HEK293 (cell line): ENCODE measurements at regions not wholly inside any gene's neighbourhood (a gene's known extent, or its start where the extent isn't known, plus 50 kb on each side); places are given as distances from the start of the nearest gene placed in this dataset.

Source experiments
- SETDB1 ChIP-seq: IDR thresholded peaks from one replicate; pipeline ENCODE4 v1.6.1; 2017; ENCODE audit warnings: mild to moderate bottlenecking, low read length, moderate library complexity, mixed read lengths; ENCODE audit not compliant: insufficient read length
- WT1 ChIP-seq: fragments of 450-650 bp; formaldehyde crosslinking; IDR thresholded peaks from 2 replicates; pipeline ENCODE4 v1.5.1; 2016; ENCODE audit warnings: missing biosample characterization, missing genetic modification characterization
- ZBTB8A ChIP-seq: fragments of 450-650 bp; formaldehyde crosslinking; IDR thresholded peaks from 2 replicates; pipeline ENCODE4 v1.5.1; 2016; ENCODE audit warnings: missing biosample characterization, missing genetic modification characterization
- ZNF146 ChIP-seq: fragments of 450-650 bp; formaldehyde crosslinking; IDR thresholded peaks from 2 replicates; pipeline ENCODE4 v1.5.1; 2016; ENCODE audit warnings: missing biosample characterization, missing genetic modification characterization
- ZNF366 ChIP-seq: fragments of 450-650 bp; formaldehyde crosslinking; conservative IDR thresholded peaks from 2 replicates; pipeline ENCODE4 v1.5.1; 2016; ENCODE audit warnings: missing biosample characterization, missing genetic modification characterization
- ZNF37A ChIP-seq: fragments of 450-650 bp; IDR thresholded peaks from 2 replicates; pipeline ENCODE4 v1.5.1; 2018; ENCODE audit warnings: missing biosample characterization, missing genetic modification characterization
- ZNF514 ChIP-seq: fragments of 450-650 bp; formaldehyde crosslinking; IDR thresholded peaks from 2 replicates; pipeline ENCODE4 v1.5.1; 2016; ENCODE audit warnings: missing biosample characterization, missing genetic modification characterization
- ZNF701 ChIP-seq: fragments of 450-650 bp; formaldehyde crosslinking; IDR thresholded peaks from 2 replicates; pipeline ENCODE4 v1.5.1; 2016; ENCODE audit warnings: missing biosample characterization, missing genetic modification characterization
- TF ChIP-seq, protein P1 (sequence below): IDR thresholded peaks from 2 replicates; pipeline ENCODE4 v1.6.1; 2011; ENCODE audit warnings: mild to moderate bottlenecking, low read depth, low read length, borderline replicate concordance
- TF ChIP-seq, protein P2 (sequence below): fragments of 450-650 bp; formaldehyde crosslinking; IDR thresholded peaks from 2 replicates; pipeline ENCODE4 v1.5.1; 2016; ENCODE audit warnings: missing biosample characterization, missing genetic modification characterization
- TF ChIP-seq, protein P3 (sequence below): fragments of 450-650 bp; formaldehyde crosslinking; IDR thresholded peaks from 2 replicates; pipeline ENCODE4 v1.5.0; 2017; ENCODE audit warnings: missing biosample characterization, missing genetic modification characterization, borderline replicate concordance

DNA sequence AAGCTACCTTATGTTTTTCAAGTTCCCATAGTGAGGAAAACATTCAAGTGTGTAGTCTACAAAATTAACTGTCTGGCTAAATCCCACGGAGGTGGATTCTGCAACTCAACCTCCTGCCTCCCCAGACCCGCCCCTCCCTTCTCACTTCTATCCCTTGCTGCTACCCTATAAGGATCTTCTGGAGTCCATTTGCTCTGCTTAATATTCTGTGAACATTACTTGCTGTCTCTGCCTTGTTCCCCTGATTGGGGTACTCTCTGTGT is 163.2 kb downstream of the KCNE4 start:
- TF ChIP-seq, protein P1, sequence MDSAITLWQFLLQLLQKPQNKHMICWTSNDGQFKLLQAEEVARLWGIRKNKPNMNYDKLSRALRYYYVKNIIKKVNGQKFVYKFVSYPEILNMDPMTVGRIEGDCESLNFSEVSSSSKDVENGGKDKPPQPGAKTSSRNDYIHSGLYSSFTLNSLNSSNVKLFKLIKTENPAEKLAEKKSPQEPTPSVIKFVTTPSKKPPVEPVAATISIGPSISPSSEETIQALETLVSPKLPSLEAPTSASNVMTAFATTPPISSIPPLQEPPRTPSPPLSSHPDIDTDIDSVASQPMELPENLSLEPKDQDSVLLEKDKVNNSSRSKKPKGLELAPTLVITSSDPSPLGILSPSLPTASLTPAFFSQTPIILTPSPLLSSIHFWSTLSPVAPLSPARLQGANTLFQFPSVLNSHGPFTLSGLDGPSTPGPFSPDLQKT: no peak
- TF ChIP-seq ZNF366 (tag by site-specific recombination) (no peak), ZNF37A (tag by site-specific recombination) (no peak), SETDB1 (no peak), ZBTB8A (tag by site-specific recombination) (no peak), ZNF514 (tag by site-specific recombination) (no peak), ZNF701 (tag by site-specific recombination) (no peak), ZNF146 (tag by site-specific recombination) (no peak), WT1 (tag by site-specific recombination) (no peak)
- TF ChIP-seq, protein P2, sequence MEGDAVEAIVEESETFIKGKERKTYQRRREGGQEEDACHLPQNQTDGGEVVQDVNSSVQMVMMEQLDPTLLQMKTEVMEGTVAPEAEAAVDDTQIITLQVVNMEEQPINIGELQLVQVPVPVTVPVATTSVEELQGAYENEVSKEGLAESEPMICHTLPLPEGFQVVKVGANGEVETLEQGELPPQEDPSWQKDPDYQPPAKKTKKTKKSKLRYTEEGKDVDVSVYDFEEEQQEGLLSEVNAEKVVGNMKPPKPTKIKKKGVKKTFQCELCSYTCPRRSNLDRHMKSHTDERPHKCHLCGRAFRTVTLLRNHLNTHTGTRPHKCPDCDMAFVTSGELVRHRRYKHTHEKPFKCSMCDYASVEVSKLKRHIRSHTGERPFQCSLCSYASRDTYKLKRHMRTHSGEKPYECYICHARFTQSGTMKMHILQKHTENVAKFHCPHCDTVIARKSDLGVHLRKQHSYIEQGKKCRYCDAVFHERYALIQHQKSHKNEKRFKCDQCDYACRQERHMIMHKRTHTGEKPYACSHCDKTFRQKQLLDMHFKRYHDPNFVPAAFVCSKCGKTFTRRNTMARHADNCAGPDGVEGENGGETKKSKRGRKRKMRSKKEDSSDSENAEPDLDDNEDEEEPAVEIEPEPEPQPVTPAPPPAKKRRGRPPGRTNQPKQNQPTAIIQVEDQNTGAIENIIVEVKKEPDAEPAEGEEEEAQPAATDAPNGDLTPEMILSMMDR (tag by site-specific recombination): no peak
- TF ChIP-seq, protein P3, sequence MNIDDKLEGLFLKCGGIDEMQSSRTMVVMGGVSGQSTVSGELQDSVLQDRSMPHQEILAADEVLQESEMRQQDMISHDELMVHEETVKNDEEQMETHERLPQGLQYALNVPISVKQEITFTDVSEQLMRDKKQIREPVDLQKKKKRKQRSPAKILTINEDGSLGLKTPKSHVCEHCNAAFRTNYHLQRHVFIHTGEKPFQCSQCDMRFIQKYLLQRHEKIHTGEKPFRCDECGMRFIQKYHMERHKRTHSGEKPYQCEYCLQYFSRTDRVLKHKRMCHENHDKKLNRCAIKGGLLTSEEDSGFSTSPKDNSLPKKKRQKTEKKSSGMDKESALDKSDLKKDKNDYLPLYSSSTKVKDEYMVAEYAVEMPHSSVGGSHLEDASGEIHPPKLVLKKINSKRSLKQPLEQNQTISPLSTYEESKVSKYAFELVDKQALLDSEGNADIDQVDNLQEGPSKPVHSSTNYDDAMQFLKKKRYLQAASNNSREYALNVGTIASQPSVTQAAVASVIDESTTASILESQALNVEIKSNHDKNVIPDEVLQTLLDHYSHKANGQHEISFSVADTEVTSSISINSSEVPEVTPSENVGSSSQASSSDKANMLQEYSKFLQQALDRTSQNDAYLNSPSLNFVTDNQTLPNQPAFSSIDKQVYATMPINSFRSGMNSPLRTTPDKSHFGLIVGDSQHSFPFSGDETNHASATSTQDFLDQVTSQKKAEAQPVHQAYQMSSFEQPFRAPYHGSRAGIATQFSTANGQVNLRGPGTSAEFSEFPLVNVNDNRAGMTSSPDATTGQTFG (tag by site-specific recombination): no peak
